IMR-90 (cell line): ENCODE measurements at regions not wholly inside any gene's neighbourhood (a gene's known extent, or its start where the extent isn't known, plus 50 kb on each side); places are given as distances from the start of the nearest gene placed in this dataset.

Experiments used
- ATAC-seq: fragments of 200-7000 bp; cut with Tn5 transposase; 2 replicates; pipeline ENCODE4 v1.9.1; 2020; ENCODE audit warnings: low read depth, mild to moderate bottlenecking, moderate library complexity
- BruUV-seq: library from RNA; stranded (reverse); fragments of 400-500 nt; replicated peaks from 2 replicates; lab custom pipeline; 2021; lab: Mats Ljungman, UMichigan
- CTCF ChIA-PET: fragments of 300-600 bp; formaldehyde crosslinking; extraction: SDS; loops from one replicate; lab custom pipeline; 2021; ENCODE audit warnings: antibody characterized with exemption; lab: Yijun Ruan, JAX
- POLR2A ChIA-PET: fragments of 300-600 bp; sonication (Branson Sonifier 250); formaldehyde crosslinking; loops from one replicate; lab custom pipeline; 2022; ENCODE audit warnings: antibody characterized with exemption; ENCODE audit not compliant: unreplicated experiment; lab: Charles Lee
- DNase-seq: peaks from one replicate; pipeline ENCODE4 v3.0.0; 2013
- H2AFZ ChIP-seq: replicated peaks from 2 replicates; pipeline ENCODE3; 2013; ENCODE audit warnings: low read length, mild to moderate bottlenecking; ENCODE audit not compliant: poor library complexity
- H2AK5ac ChIP-seq: 2 replicates; pipeline ENCODE4 v1.6.1; 2013; ENCODE audit warnings: low read depth, low read length, inconsistent platforms
- H2AK9ac ChIP-seq: replicated peaks from 2 replicates; pipeline ENCODE3; 2013; ENCODE audit warnings: mild to moderate bottlenecking, low read depth, low read length, moderate library complexity; ENCODE audit not compliant: poor library complexity
- H2BK120ac ChIP-seq: 2 replicates; pipeline ENCODE4 v1.6.1; 2013; ENCODE audit warnings: low read depth, low read length, inconsistent platforms
- H2BK15ac ChIP-seq: 3 replicates; pipeline ENCODE4 v1.6.1; 2013; ENCODE audit warnings: low read depth, low read length, inconsistent platforms
- H2BK20ac ChIP-seq: 2 replicates; pipeline ENCODE4 v1.6.1; 2013; ENCODE audit warnings: low read depth, mild to moderate bottlenecking, inconsistent platforms, low read length, moderate library complexity
- H2BK5ac ChIP-seq: 2 replicates; pipeline ENCODE4 v1.6.1; 2013; ENCODE audit warnings: mild to moderate bottlenecking, low read depth, low read length, inconsistent platforms; ENCODE audit not compliant: poor library complexity, severe bottlenecking
- H3K14ac ChIP-seq: replicated peaks from 2 replicates; pipeline ENCODE4 v1.6.1; 2013; ENCODE audit warnings: low read depth, low read length, inconsistent platforms
- H3K18ac ChIP-seq: 2 replicates; pipeline ENCODE4 v1.6.1; 2013; ENCODE audit warnings: low read depth, low read length, control low read depth
- H3K23ac ChIP-seq: 2 replicates; pipeline ENCODE4 v1.6.1; 2013; ENCODE audit warnings: low read depth, low read length, inconsistent platforms
- H3K27ac ChIP-seq: 2 replicates; pipeline ENCODE4 v1.5.1; 2013; ENCODE audit warnings: mild to moderate bottlenecking, control low read depth, low read length; ENCODE audit not compliant: insufficient read depth
- H3K27me3 ChIP-seq: 2 replicates; pipeline ENCODE4 v1.6.1; 2013; ENCODE audit warnings: low read length; ENCODE audit not compliant: control insufficient read depth, insufficient read depth
- H3K36me3 ChIP-seq: 2 replicates; pipeline ENCODE4 v1.6.1; 2013; ENCODE audit warnings: low read length, mixed read lengths; ENCODE audit not compliant: control insufficient read depth, insufficient read depth
- H3K4ac ChIP-seq: 2 replicates; pipeline ENCODE4 v1.6.1; 2013; ENCODE audit warnings: low read depth, low read length, inconsistent platforms
- H3K4me1 ChIP-seq: 2 replicates; pipeline ENCODE4 v1.6.1; 2013; ENCODE audit warnings: low read length, mixed read lengths; ENCODE audit not compliant: control insufficient read depth, insufficient read depth
- H3K4me2 ChIP-seq: 2 replicates; pipeline ENCODE4 v1.6.1; 2013; ENCODE audit warnings: low read depth, mild to moderate bottlenecking, control low read depth, low read length, moderate library complexity
- H3K4me3 ChIP-seq: 2 replicates; pipeline ENCODE4 v1.5.1; 2013; ENCODE audit warnings: low read depth, mild to moderate bottlenecking, control low read depth, low read length, moderate library complexity; ENCODE audit not compliant: insufficient read depth
- H3K56ac ChIP-seq: 2 replicates; pipeline ENCODE4 v1.6.1; 2013; ENCODE audit warnings: low read length, inconsistent platforms; ENCODE audit not compliant: insufficient read depth; ENCODE audit errors: extremely low read depth
- H3K79me1 ChIP-seq, 2 experiments: 2 replicates each; pipeline ENCODE4 v1.6.1; 2013; ENCODE audit warnings: low read length in 2 of 2, inconsistent platforms in 1 of 2, low read depth in 1 of 2
- H3K9ac ChIP-seq: 2 replicates; pipeline ENCODE4 v1.6.1; 2013; ENCODE audit warnings: low read depth, low read length, control low read depth
- H3K9me1 ChIP-seq: 2 replicates; pipeline ENCODE4 v1.6.1; 2013; ENCODE audit warnings: low read length, inconsistent platforms; ENCODE audit not compliant: insufficient read depth
- H3K9me3 ChIP-seq: 2 replicates; pipeline ENCODE4 v1.6.1; 2013; ENCODE audit warnings: low read length; ENCODE audit not compliant: control insufficient read depth, insufficient read depth
- H4K20me1 ChIP-seq: 2 replicates; pipeline ENCODE4 v1.6.1; 2013; ENCODE audit warnings: low read length, inconsistent platforms; ENCODE audit not compliant: insufficient read depth
- H4K5ac ChIP-seq: 2 replicates; pipeline ENCODE4 v1.6.1; 2013; ENCODE audit warnings: mild to moderate bottlenecking, low read depth, low read length, control low read depth
- H4K8ac ChIP-seq, 2 experiments: 2 replicates each; pipeline ENCODE4 v1.6.1; 2013; ENCODE audit warnings: low read depth in 2 of 2, low read length in 2 of 2, control low read depth in 1 of 2, inconsistent platforms in 1 of 2
- H4K91ac ChIP-seq: 2 replicates; pipeline ENCODE4 v1.6.1; 2013; ENCODE audit warnings: low read depth, low read length, inconsistent platforms; ENCODE audit not compliant: insufficient read depth
- BHLHE40 ChIP-seq: fragments of 150-350 bp; IDR thresholded peaks from 2 replicates; pipeline ENCODE4 v1.6.1; 2016; ENCODE audit warnings: mild to moderate bottlenecking, low read depth, low read length
- CEBPB ChIP-seq: IDR thresholded peaks from 2 replicates; pipeline ENCODE4 v1.6.1; 2012; ENCODE audit warnings: low read depth, low read length, improper control_type of control experiment
- FOS ChIP-seq: fragments of 150-350 bp; IDR thresholded peaks from 2 replicates; pipeline ENCODE4 v1.6.1; 2016; ENCODE audit warnings: low read depth, low read length
- MAFK ChIP-seq: IDR thresholded peaks from 2 replicates; pipeline ENCODE4 v1.6.1; 2012; ENCODE audit warnings: low read depth, low read length, improper control_type of control experiment
- NFE2L2 ChIP-seq: fragments of 150-350 bp; IDR thresholded peaks from 2 replicates; pipeline ENCODE4 v1.6.1; 2016; ENCODE audit warnings: low read depth, mild to moderate bottlenecking, low read length
- POLR2A ChIP-seq: IDR thresholded peaks from 2 replicates; pipeline ENCODE4 v1.6.1; 2012; ENCODE audit warnings: mild to moderate bottlenecking, low read depth, low read length
- RAD21 ChIP-seq: IDR thresholded peaks from 2 replicates; pipeline ENCODE4 v1.6.1; 2012; ENCODE audit warnings: low read length, improper control_type of control experiment
- RCOR1 ChIP-seq: IDR thresholded peaks from 2 replicates; pipeline ENCODE4 v1.6.1; 2012; ENCODE audit warnings: mild to moderate bottlenecking, low read length, improper control_type of control experiment; ENCODE audit not compliant: insufficient replicate concordance
- WGBS, 2 experiments: methylation state at CpG; one replicate each; pipeline versions ENCODE4 v1.1.5 to v1.1.7; 2013; ENCODE audit warnings: missing lambda C conversion rate in 2 of 2; ENCODE audit not compliant: insufficient read length in 1 of 2; ENCODE audit errors: extremely low coverage in 2 of 2; 5-methylcytosine and 5-hydroxymethylcytosine counted together
- dilution Hi-C: fragments of 300-500 bp; cut with HindIII; formaldehyde crosslinking; loops from one replicate; pipeline ENCODE4 v1.14.3; 2018; ENCODE audit warnings: low sequenced_read_pairs; ENCODE audit not compliant: unreplicated experiment
- in situ Hi-C: fragments of 300-500 bp; cut with MboI; formaldehyde crosslinking; loops from 3 replicates; pipeline ENCODE4 v1.14.3; 2019; ENCODE audit warnings: low sequenced_read_pairs, inconsistent platforms, mixed read lengths
- intact Hi-C: fragments of 100-400 bp; cut with micrococcal nuclease; formaldehyde crosslinking; loops from 2 replicates; pipeline ENCODE4 v1.10.0; 2022
- TF ChIP-seq, protein P1 (sequence below): fragments of 150-350 bp; IDR thresholded peaks from 2 replicates; pipeline ENCODE4 v1.6.1; 2017; ENCODE audit warnings: mild to moderate bottlenecking, antibody characterized with exemption, low read length, low read depth
- TF ChIP-seq, protein P2 (sequence below): conservative IDR thresholded peaks from 2 replicates; pipeline ENCODE4 v1.5.1; 2012; ENCODE audit warnings: mild to moderate bottlenecking, low read depth, low read length, improper control_type of control experiment

DNA sequence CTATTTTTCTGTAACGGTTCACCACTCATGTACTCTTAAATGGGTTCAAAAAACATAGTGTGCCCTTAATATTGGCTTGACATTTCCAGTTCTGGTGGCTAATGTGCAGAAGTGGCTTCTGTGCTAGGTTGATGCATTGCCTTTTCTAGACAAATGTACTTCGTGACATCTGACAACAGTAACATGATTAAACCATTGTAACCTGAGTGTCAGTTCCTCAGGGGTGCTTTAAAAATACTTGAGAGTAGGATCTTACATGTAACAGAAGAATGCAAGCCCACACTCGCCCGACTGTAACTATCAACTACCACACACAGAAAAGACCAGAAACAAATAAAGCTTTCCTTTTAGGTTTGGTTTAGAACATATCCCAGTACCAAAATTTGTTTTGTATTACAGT, 393.4 kb upstream of the NFE2L3 start:
- no peak overlapping the region for H3K56ac ChIP-seq
- H4K91ac ChIP-seq = no peak overlapping the region
- WGBS, 2 experiments = no CpG with 5 or more reads among the region's 4 CpGs
- H2BK15ac ChIP-seq = no peak overlapping the region
- no peak overlapping the region for H2AK9ac ChIP-seq
- no peak overlapping the region for H2AK5ac ChIP-seq
- DNase-seq (no peak), ATAC-seq (no peak)
- no peak overlapping the region for H3K23ac ChIP-seq
- H3K14ac ChIP-seq = no peak overlapping the region
- H3K4me3 ChIP-seq = no peak overlapping the region
- H2BK120ac ChIP-seq = no peak overlapping the region
- no peak overlapping the region for H3K27ac ChIP-seq
- no peak overlapping the region for H2BK20ac ChIP-seq
- no peaks in the 10 kb centered on the region; the same call in 1 of the 2 replicates for H3K27me3 ChIP-seq
- H3K4me1 ChIP-seq = no peaks in the 10 kb centered on the region
- no peaks in the 10 kb centered on the region for H3K9me3 ChIP-seq
- H2AFZ ChIP-seq = no peak overlapping the region
- in situ Hi-C loops = no loop called here
- ChIA-PET CTCF (no interaction called here), POLR2A (no interaction called here)
- H3K4ac ChIP-seq = no peak overlapping the region
- intact Hi-C loops = no loop called here
- H4K20me1 ChIP-seq = no peaks in the 10 kb centered on the region
- H4K5ac ChIP-seq = no peak overlapping the region
- no peaks in the 10 kb centered on the region for H3K79me1 ChIP-seq
- no peak overlapping the region for H2BK5ac ChIP-seq
- H4K8ac ChIP-seq = no peak overlapping the region
- no peak overlapping the region for H3K4me2 ChIP-seq
- dilution Hi-C loops = no loop called here
- no peaks in the 10 kb centered on the region for H3K9me1 ChIP-seq
- BruUV-seq = no TSS peak
- no peaks in the 10 kb centered on the region for H3K36me3 ChIP-seq
- TF ChIP-seq RCOR1 (no peak), BHLHE40 (no peak), RAD21 (no peak), NFE2L2 (no peak), POLR2A (no peak), CEBPB (no peak), FOS (no peak), MAFK (no peak)
- TF ChIP-seq, protein P1, sequence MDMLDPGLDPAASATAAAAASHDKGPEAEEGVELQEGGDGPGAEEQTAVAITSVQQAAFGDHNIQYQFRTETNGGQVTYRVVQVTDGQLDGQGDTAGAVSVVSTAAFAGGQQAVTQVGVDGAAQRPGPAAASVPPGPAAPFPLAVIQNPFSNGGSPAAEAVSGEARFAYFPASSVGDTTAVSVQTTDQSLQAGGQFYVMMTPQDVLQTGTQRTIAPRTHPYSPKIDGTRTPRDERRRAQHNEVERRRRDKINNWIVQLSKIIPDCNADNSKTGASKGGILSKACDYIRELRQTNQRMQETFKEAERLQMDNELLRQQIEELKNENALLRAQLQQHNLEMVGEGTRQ = no peak
- TF ChIP-seq, protein P2, sequence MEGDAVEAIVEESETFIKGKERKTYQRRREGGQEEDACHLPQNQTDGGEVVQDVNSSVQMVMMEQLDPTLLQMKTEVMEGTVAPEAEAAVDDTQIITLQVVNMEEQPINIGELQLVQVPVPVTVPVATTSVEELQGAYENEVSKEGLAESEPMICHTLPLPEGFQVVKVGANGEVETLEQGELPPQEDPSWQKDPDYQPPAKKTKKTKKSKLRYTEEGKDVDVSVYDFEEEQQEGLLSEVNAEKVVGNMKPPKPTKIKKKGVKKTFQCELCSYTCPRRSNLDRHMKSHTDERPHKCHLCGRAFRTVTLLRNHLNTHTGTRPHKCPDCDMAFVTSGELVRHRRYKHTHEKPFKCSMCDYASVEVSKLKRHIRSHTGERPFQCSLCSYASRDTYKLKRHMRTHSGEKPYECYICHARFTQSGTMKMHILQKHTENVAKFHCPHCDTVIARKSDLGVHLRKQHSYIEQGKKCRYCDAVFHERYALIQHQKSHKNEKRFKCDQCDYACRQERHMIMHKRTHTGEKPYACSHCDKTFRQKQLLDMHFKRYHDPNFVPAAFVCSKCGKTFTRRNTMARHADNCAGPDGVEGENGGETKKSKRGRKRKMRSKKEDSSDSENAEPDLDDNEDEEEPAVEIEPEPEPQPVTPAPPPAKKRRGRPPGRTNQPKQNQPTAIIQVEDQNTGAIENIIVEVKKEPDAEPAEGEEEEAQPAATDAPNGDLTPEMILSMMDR = no peak
- no peak overlapping the region for H3K18ac ChIP-seq
- H3K9ac ChIP-seq = no peak overlapping the region
